ENCODE measurements at regions not wholly inside any gene's neighbourhood (a gene's known extent, or its start where the extent isn't known, plus 50 kb on each side); places are given as distances from the start of the nearest gene placed in this dataset.

GRCh38 chr7:124130-124949, 68.0 kb upstream of the FAM20C start:
- no peak for DNase-seq

- DNase-seq, result no peak
These were observed 67.3 kb upstream of the FAM20C start for GRCh38 chr7:125061-125475.

GRCh38 chr7:125661-126060, 66.7 kb upstream of the FAM20C start:
- DNase-seq, result no peak

- DNase-seq, result no peak
These were observed 66.0 kb upstream of the FAM20C start for GRCh38 chr7:126368-126767.

- DNase-seq, result no peak
These were observed 65.2 kb upstream of the FAM20C start for GRCh38 chr7:127064-127598.

GRCh38 chr7:128171-129080, 63.9 kb upstream of the FAM20C start:
- no peak for DNase-seq

- DNase-seq, result peak; percentile 40
These were observed 62.8 kb upstream of the FAM20C start for GRCh38 chr7:129366-130221.

- no peak for DNase-seq
These were observed 62.2 kb upstream of the FAM20C start for GRCh38 chr7:130222-130572.

- DNase-seq, result no peak
These were observed 61.2 kb upstream of the FAM20C start for GRCh38 chr7:130875-131780.

GRCh38 chr7:131781-132482, 60.4 kb upstream of the FAM20C start:
- no peak for DNase-seq

- DNase-seq, result no peak
These were observed 59.5 kb upstream of the FAM20C start for GRCh38 chr7:132899-133298.

GRCh38 chr7:133470-133869, 58.9 kb upstream of the FAM20C start:
- no peak for DNase-seq

GRCh38 chr7:134029-134428, 58.3 kb upstream of the FAM20C start:
- DNase-seq, result no peak

- DNase-seq, result no peak
These were observed 57.7 kb upstream of the FAM20C start for GRCh38 chr7:134561-135256.

- no peak for DNase-seq
These were observed 57.1 kb upstream of the FAM20C start for GRCh38 chr7:135257-135653.

- no peak for DNase-seq
These were observed 56.4 kb upstream of the FAM20C start for GRCh38 chr7:135731-136645.

GRCh38 chr7:137094-137891, 55.1 kb upstream of the FAM20C start:
- DNase-seq, result peak; percentile 72

- no peak for DNase-seq
These were observed 53.2 kb upstream of the FAM20C start for GRCh38 chr7:139131-139530.
